Neutrophil (primary cell): ENCODE measurements at regions not wholly inside any gene's neighbourhood (a gene's known extent, or its start where the extent isn't known, plus 50 kb on each side); places are given as distances from the start of the nearest gene placed in this dataset.

Source experiments
- H3K27ac ChIP-seq: fragments of 200-600 bp; sonication (generic); 2 replicates; pipeline ENCODE4 v1.5.1; 2016; ENCODE audit warnings: mild to moderate bottlenecking, moderate library complexity
- H3K27me3 ChIP-seq: fragments of 200-600 bp; sonication (generic); 2 replicates; pipeline ENCODE4 v1.6.0; 2016; ENCODE audit warnings: mild to moderate bottlenecking
- H3K36me3 ChIP-seq: fragments of 200-600 bp; sonication (generic); 2 replicates; pipeline ENCODE4 v1.5.1; 2017
- H3K4me1 ChIP-seq, 2 experiments: fragments of 200-600 bp in 1 of 2; sonication (generic) in 1 of 2; 1 replicate in 1 of 2; 2 replicates in 1 of 2; pipeline versions ENCODE4 v1.5.1 to v1.6.1; 2013 to 2016; ENCODE audit warnings: low read depth in 1 of 2, low read length in 1 of 2, mild to moderate bottlenecking in 1 of 2, moderate library complexity in 1 of 2; ENCODE audit not compliant: control insufficient read depth in 1 of 2, insufficient read depth in 1 of 2
- H3K4me3 ChIP-seq, 2 experiments: fragments of 200-600 bp in 1 of 2; sonication (generic) in 1 of 2; 1 replicate in 1 of 2; 2 replicates in 1 of 2; pipeline ENCODE4 v1.5.1; 2013 to 2016; ENCODE audit warnings: low read depth in 1 of 2, low read length in 1 of 2, mild to moderate bottlenecking in 1 of 2, moderate library complexity in 1 of 2
- H3K9me3 ChIP-seq: fragments of 200-600 bp; sonication (generic); 2 replicates; pipeline ENCODE4 v1.5.1; 2016
- TF ChIP-seq, protein P1 (sequence below): fragments of 200-600 bp; sonication (generic); IDR thresholded peaks from 2 replicates; pipeline ENCODE4 v1.5.1; 2016; ENCODE audit warnings: antibody characterized with exemption

DNA sequence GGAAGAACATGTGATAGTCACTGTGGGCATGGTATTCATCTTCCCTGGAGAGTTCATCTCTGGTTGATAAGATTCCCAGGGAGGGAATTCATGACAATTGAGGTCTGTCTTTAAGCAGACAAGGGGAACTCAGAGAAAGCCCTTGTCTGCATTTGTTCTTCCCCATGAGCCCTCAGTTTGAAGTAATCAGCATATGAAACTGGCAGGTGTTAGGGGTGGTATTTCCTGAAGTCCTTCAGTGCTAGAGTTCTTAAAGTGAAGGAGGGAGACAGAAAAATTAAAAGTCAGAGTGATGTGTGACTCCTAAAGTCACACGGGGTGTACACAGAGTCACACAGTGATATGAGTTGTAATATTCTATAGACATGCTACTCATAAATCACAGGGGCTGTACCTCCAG lies 60.6 kb upstream of the SYK start:
- Histone ChIP-seq H3K27me3 (no peaks in the 10 kb centered on the region), H3K36me3 (no peaks in the 10 kb centered on the region), H3K27ac (no peak overlapping the region), H3K4me3 (no peak overlapping the region), H3K4me1 (no peaks in the 10 kb centered on the region), H3K9me3 (peaks cover 10% of the 10 kb centered on the region)
- TF ChIP-seq, protein P1, sequence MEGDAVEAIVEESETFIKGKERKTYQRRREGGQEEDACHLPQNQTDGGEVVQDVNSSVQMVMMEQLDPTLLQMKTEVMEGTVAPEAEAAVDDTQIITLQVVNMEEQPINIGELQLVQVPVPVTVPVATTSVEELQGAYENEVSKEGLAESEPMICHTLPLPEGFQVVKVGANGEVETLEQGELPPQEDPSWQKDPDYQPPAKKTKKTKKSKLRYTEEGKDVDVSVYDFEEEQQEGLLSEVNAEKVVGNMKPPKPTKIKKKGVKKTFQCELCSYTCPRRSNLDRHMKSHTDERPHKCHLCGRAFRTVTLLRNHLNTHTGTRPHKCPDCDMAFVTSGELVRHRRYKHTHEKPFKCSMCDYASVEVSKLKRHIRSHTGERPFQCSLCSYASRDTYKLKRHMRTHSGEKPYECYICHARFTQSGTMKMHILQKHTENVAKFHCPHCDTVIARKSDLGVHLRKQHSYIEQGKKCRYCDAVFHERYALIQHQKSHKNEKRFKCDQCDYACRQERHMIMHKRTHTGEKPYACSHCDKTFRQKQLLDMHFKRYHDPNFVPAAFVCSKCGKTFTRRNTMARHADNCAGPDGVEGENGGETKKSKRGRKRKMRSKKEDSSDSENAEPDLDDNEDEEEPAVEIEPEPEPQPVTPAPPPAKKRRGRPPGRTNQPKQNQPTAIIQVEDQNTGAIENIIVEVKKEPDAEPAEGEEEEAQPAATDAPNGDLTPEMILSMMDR, result no peak

DNA sequence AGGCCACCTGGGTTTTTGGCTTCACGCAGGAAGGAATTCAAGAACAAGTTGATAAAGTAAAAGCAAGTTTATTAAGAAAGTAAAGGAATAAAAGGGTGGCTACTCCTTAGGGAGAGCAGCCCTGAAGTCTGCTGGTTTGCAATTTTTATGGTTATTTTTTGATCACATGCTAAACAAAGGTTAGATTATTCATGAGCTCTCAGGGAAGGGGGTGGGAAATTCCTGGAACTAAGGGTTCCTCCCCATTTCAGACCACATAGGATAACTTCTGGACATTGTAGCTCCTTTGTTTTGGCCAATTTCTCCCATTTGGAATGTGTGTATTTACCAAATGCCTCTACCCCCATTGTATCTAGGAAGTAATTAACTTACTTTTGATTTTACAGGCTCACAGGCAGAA lies 63.9 kb upstream of the SYK start:
- TF ChIP-seq, protein P1, result no peak
- H3K4me1 ChIP-seq, result no peaks in the 10 kb centered on the region
- peaks cover 10% of the 10 kb centered on the region for H3K9me3 ChIP-seq
- H3K27ac ChIP-seq, result no peak overlapping the region
- H3K27me3 ChIP-seq, result no peaks in the 10 kb centered on the region
- H3K4me3 ChIP-seq, result no peak overlapping the region
- no peaks in the 10 kb centered on the region for H3K36me3 ChIP-seq

DNA sequence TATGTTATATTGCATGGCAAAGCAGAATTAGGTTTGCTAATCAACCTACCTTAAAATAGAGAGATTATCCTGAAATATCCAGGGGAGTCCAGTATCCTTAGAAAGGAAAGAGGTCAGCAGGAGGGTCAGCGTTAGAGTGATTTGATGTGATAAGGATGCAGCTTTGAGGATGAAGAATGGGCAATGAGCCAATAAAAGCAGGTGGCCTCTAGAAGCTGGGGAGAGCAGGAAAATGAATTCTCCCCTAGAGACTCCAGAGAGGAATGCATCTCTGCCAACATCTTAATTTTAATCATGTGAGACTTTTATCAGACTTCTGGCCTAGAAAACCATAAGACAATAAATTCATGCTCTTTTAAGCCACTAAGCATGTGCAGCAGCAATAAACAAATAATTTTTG lies 65.7 kb upstream of the SYK start:
- H3K4me1 ChIP-seq, result no peaks in the 10 kb centered on the region
- peaks cover 10% of the 10 kb centered on the region for H3K9me3 ChIP-seq
- H3K27me3 ChIP-seq, result no peaks in the 10 kb centered on the region
- H3K4me3 ChIP-seq, result no peak overlapping the region
- TF ChIP-seq, protein P1, result no peak
- no peaks in the 10 kb centered on the region for H3K36me3 ChIP-seq
- no peak overlapping the region for H3K27ac ChIP-seq

DNA sequence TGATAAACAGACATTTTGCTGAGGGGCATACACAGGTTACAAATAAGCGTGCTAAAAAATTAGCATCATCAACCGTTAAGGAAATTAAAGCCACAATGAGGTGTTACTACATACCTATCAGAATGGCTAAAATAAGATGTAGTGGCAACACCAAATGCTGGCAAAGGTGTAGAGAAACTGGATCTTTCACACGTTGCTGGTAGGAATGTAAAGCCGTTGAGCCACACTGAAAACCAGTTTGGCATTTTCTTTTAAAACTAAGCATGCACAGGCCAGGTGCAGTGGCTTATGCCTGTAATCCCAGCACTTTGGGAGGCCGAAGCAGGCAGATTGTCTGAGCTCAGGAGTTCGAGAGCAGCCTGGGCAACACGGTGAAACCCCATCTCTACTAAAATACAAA lies 67.0 kb upstream of the SYK start:
- peaks cover 10% of the 10 kb centered on the region for H3K9me3 ChIP-seq
- no peaks in the 10 kb centered on the region for H3K27me3 ChIP-seq
- H3K27ac ChIP-seq, result no peak overlapping the region
- no peaks in the 10 kb centered on the region for H3K36me3 ChIP-seq
- TF ChIP-seq, protein P1, result no peak
- no peak overlapping the region for H3K4me3 ChIP-seq
- H3K4me1 ChIP-seq, result no peaks in the 10 kb centered on the region

DNA sequence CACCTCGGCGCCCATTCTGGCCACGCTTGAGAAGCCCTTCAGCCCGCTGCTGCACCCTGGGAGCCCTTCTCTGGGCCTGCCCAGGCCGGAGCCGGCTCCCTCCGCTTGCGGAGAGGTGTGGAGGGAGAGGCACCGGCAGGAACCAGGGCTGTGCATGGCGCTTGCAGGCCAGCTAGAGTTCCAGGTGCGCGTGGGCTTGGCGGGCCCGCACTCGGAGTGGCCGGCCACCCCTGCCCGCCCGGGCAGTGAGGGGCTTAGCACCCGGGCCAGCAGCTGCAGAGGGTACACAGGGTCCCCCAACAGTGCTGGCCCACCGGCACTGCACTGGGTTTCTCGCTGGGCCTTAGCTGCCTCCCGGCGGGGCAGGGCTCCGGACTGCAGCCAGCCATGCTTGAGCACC lies 72.3 kb upstream of the SYK start:
- Histone ChIP-seq H3K4me1 (peaks cover 12 to 15% of the 10 kb centered on the region in 2 experiments), H3K36me3 (no peaks in the 10 kb centered on the region), H3K4me3 (no peak overlapping the region), H3K9me3 (no peaks in the 10 kb centered on the region), H3K27me3 (no peaks in the 10 kb centered on the region), H3K27ac (no peak overlapping the region)
- TF ChIP-seq, protein P1, result no peak

DNA sequence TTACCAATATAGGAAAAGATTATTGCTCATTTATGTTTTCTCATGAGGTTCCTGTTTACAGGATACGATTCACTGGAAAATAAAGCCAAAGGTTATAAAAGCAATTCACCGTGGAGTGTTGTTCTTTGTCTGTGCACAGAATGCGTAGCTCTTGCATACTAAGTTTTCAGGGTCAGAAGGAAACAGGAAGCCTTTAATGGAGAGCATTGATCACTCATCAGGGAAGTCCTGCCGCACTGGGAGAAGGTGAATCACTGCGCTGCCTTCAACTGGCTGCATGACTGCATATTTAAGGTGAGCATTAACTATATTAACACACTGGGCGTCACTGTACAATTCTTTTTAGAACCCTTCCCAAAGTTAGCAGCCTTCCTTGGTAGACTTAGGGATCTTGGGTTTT lies 74.1 kb upstream of the SYK start:
- Histone ChIP-seq H3K27ac (no peak overlapping the region), H3K9me3 (no peaks in the 10 kb centered on the region), H3K27me3 (no peaks in the 10 kb centered on the region), H3K4me3 (no peak overlapping the region), H3K36me3 (no peaks in the 10 kb centered on the region), H3K4me1 (peaks cover 12 to 17% of the 10 kb centered on the region in 2 experiments)
- TF ChIP-seq, protein P1, result no peak
